HepG2 (cell line): ENCODE measurements at regions not wholly inside any gene's neighbourhood (a gene's known extent, or its start where the extent isn't known, plus 50 kb on each side); places are given as distances from the start of the nearest gene placed in this dataset.

Experiments used
- ATAC-seq: fragments of 200-7000 bp; cut with Tn5 transposase; 3 replicates; pipeline ENCODE4 v1.9.1; 2020; ENCODE audit warnings: mild to moderate bottlenecking, moderate library complexity
- BruUV-seq: library from RNA; stranded (reverse); fragments of 400-500 nt; replicated peaks from 2 replicates; lab custom pipeline; 2021; lab: Mats Ljungman, UMichigan
- CTCF ChIA-PET: fragments of 300-600 bp; formaldehyde crosslinking; extraction: SDS; loops from one replicate; lab custom pipeline; 2021; ENCODE audit warnings: low total read pairs, inconsistent platforms, low intra/inter-chr PET ratio; lab: Yijun Ruan, JAX
- POLR2A ChIA-PET: fragments of 350-600 bp; sonication (Branson Sonifier 250); formaldehyde crosslinking; loops from one replicate; lab custom pipeline; 2020; ENCODE audit warnings: antibody characterized with exemption, inconsistent platforms; lab: Yijun Ruan, JAX
- DNase-seq: peaks from one replicate; pipeline ENCODE4 v3.0.0-alpha.2; 2015; ENCODE audit warnings: low spot score
- FAIRE-seq: peaks from 3 replicates; lab custom pipeline; 2011; peaks lifted over from hg19 to GRCh38; lab: Jason Lieb, UNC
- H2AFZ ChIP-seq: one replicate; pipeline ENCODE4 v1.6.1; 2011; ENCODE audit warnings: low read length, inconsistent platforms
- H3K27ac ChIP-seq: fragments of 300-600 bp; 3 replicates; pipeline ENCODE4 v1.8.0; 2011; ENCODE audit warnings: mixed run types, mild to moderate bottlenecking, mixed read lengths, low read length, inconsistent platforms; ENCODE audit not compliant: insufficient read depth; ENCODE audit errors: extremely low read length
- H3K27me3 ChIP-seq, 2 experiments: fragments of 200-600 bp in 1 of 2; 2 replicates in 1 of 2; 3 replicates in 1 of 2; pipeline versions ENCODE4 v1.6.0 to v1.8.0; 2011; ENCODE audit warnings: low read length in 2 of 2, mild to moderate bottlenecking in 2 of 2, moderate library complexity in 2 of 2, inconsistent platforms in 1 of 2; ENCODE audit not compliant: insufficient read depth in 2 of 2, control insufficient read depth in 1 of 2
- H3K36me3 ChIP-seq, 2 experiments: fragments of 200-600 bp in 1 of 2; replicated peaks in 1 of 2; 2 replicates in 1 of 2; 3 replicates in 1 of 2; pipeline versions ENCODE4 v1.5.1 to v1.8.0; 2011; ENCODE audit warnings: low read length in 2 of 2, inconsistent platforms in 1 of 2; ENCODE audit not compliant: insufficient read depth in 2 of 2, control insufficient read depth in 1 of 2
- H3K4me1 ChIP-seq: 2 replicates; pipeline ENCODE4 v1.5.1; 2012; ENCODE audit warnings: low read length, inconsistent platforms; ENCODE audit not compliant: insufficient read depth
- H3K4me2 ChIP-seq: 2 replicates; pipeline ENCODE4 v1.6.0; 2011; ENCODE audit warnings: low read depth, low read length, inconsistent platforms
- H3K4me3 ChIP-seq, 3 experiments: fragments of 200-600 bp in 1 of 3; sonication (generic), shearing (Covaris generic) in 1 of 3; replicated peaks in 1 of 3; 2 replicates each; pipeline ENCODE4 v1.5.1; 2011 to 2016; ENCODE audit warnings: low read length in 3 of 3, inconsistent platforms in 2 of 3, low read depth in 2 of 3, mild to moderate bottlenecking in 2 of 3, control low read depth in 1 of 3, mixed read lengths in 1 of 3; ENCODE audit not compliant: insufficient read depth in 1 of 3
- H3K79me2 ChIP-seq: one replicate; pipeline ENCODE4 v1.6.1; 2011; ENCODE audit warnings: low read length, inconsistent platforms; ENCODE audit not compliant: insufficient read depth
- H3K9ac ChIP-seq: 2 replicates; pipeline ENCODE4 v1.6.0; 2011; ENCODE audit warnings: mild to moderate bottlenecking, low read depth, low read length, inconsistent platforms; ENCODE audit not compliant: insufficient read depth
- H3K9me3 ChIP-seq: 2 replicates; pipeline ENCODE4 v1.5.1; 2012; ENCODE audit warnings: mild to moderate bottlenecking, low read length
- H4K20me1 ChIP-seq: 2 replicates; pipeline ENCODE4 v1.6.0; 2011; ENCODE audit warnings: inconsistent platforms, mild to moderate bottlenecking, low read length, moderate library complexity; ENCODE audit not compliant: insufficient read depth
- CEBPB ChIP-seq: IDR thresholded peaks from 2 replicates; pipeline ENCODE4 v1.6.1; 2011; ENCODE audit warnings: low read depth, low read length, improper control_type of control experiment, borderline replicate concordance
- CERS6 ChIP-seq: sonication (generic); formaldehyde crosslinking; IDR thresholded peaks from 2 replicates; pipeline ENCODE4 v1.5.0; 2020; ENCODE audit warnings: missing genetic modification reagents
- GTF3A ChIP-seq: sonication (generic); formaldehyde crosslinking; conservative IDR thresholded peaks from 2 replicates; pipeline ENCODE4 v1.4.0; 2020; ENCODE audit warnings: mild to moderate bottlenecking, missing genetic modification reagents
- JARID2 ChIP-seq: sonication (generic); formaldehyde crosslinking; IDR thresholded peaks from 2 replicates; pipeline ENCODE4 v1.8.1; 2023; ENCODE audit warnings: missing genetic modification reagents, inconsistent platforms; ENCODE audit not compliant: insufficient replicate concordance
- NFRKB ChIP-seq: fragments of 450-650 bp; IDR thresholded peaks from 2 replicates; pipeline ENCODE4 v1.6.1; 2017
- WGBS: methylation state at CpG from one replicate; pipeline ENCODE4 v1.1.6; 2017; ENCODE audit warnings: low lambda C conversion rate; 5-methylcytosine and 5-hydroxymethylcytosine counted together
- in situ Hi-C: cut with HindIII; loops from 2 replicates; pipeline ENCODE4 v1.10.0; 2017; ENCODE audit warnings: low pct_unique_long_range_greater_than_20kb; ENCODE audit not compliant: extremely low pct_ligation_motif_present
- intact Hi-C: fragments of 100-400 bp; cut with micrococcal nuclease; formaldehyde crosslinking; loops from one replicate; pipeline ENCODE4 v1.10.0; 2022; ENCODE audit not compliant: unreplicated experiment
- TF ChIP-seq, protein P1 (sequence below): fragments of 450-650 bp; IDR thresholded peaks from 2 replicates; pipeline ENCODE4 v1.6.1; 2017; ENCODE audit warnings: mild to moderate bottlenecking
- TF ChIP-seq, protein P2 (sequence below): sonication (generic); formaldehyde crosslinking; IDR thresholded peaks from 2 replicates; pipeline ENCODE4 v1.4.0; 2020; ENCODE audit warnings: missing genetic modification reagents, borderline replicate concordance

DNA sequence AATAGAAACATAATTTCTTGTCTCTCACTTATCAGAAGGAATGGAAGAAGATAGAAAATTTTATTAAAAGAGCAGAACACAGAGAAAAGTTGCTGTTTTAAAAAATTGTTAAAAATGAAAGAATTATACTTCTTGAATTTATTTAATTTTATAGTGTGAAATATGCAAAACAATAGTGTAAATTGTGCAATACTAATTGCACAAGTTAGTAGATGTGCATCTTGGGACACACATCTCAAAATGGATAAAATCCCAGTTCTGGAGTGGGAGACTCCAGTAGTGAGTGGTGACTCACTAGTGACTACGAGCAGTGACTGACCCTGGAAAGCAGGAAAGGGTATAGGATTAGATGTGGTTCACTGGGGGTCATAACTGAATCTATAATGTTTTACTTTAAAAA, 223.2 kb downstream of the MSX2 start:
- DNase-seq = no peak
- no peak for ATAC-seq
- Histone ChIP-seq H2AFZ (no peak overlapping the region), H4K20me1 (no peaks in the 10 kb centered on the region), H3K4me1 (no peaks in the 10 kb centered on the region), H3K36me3 (no peaks in the 10 kb centered on the region), H3K27me3 (no peaks in the 10 kb centered on the region; a peak in 1 of 5 replicates), H3K27ac (no peak overlapping the region), H3K79me2 (no peaks in the 10 kb centered on the region), H3K4me2 (no peak overlapping the region), H3K4me3 (no peak overlapping the region), H3K9me3 (no peaks in the 10 kb centered on the region), H3K9ac (no peak overlapping the region)
- no peak for FAIRE-seq
- intact Hi-C loops = no loop called here
- TF ChIP-seq CEBPB = peak; percentile 53
- TF ChIP-seq, protein P1, sequence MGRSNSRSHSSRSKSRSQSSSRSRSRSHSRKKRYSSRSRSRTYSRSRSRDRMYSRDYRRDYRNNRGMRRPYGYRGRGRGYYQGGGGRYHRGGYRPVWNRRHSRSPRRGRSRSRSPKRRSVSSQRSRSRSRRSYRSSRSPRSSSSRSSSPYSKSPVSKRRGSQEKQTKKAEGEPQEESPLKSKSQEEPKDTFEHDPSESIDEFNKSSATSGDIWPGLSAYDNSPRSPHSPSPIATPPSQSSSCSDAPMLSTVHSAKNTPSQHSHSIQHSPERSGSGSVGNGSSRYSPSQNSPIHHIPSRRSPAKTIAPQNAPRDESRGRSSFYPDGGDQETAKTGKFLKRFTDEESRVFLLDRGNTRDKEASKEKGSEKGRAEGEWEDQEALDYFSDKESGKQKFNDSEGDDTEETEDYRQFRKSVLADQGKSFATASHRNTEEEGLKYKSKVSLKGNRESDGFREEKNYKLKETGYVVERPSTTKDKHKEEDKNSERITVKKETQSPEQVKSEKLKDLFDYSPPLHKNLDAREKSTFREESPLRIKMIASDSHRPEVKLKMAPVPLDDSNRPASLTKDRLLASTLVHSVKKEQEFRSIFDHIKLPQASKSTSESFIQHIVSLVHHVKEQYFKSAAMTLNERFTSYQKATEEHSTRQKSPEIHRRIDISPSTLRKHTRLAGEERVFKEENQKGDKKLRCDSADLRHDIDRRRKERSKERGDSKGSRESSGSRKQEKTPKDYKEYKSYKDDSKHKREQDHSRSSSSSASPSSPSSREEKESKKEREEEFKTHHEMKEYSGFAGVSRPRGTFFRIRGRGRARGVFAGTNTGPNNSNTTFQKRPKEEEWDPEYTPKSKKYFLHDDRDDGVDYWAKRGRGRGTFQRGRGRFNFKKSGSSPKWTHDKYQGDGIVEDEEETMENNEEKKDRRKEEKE = no peak
- BruUV-seq = no TSS peak
- CTCF ChIA-PET = no interaction called here
- WGBS = 10% methylated on average over 1 of the region's 1 CpG
- POLR2A ChIA-PET = no interaction called here
- in situ Hi-C loops = no loop called here

GRCh38 chr5:174945853-174946252, 221.5 kb downstream of the MSX2 start:
- Histone ChIP-seq H2AFZ (no peak overlapping the region), H3K79me2 (no peaks in the 10 kb centered on the region), H4K20me1 (no peaks in the 10 kb centered on the region), H3K4me3 (no peak overlapping the region), H3K27ac (no peak overlapping the region), H3K9me3 (no peaks in the 10 kb centered on the region), H3K36me3 (no peaks in the 10 kb centered on the region), H3K9ac (no peak overlapping the region), H3K27me3 (no peaks in the 10 kb centered on the region; a peak in 1 of 5 replicates), H3K4me1 (0 out of 2 replicates have a peak, but pooled peaks cover 6% of the 10 kb centered on the region), H3K4me2 (no peak overlapping the region)
- DNase-seq (no peak), ATAC-seq (no peak), FAIRE-seq (no peak)
- WGBS = 9% methylated on average over 6 of the region's 7 CpGs
- BruUV-seq = no TSS peak
- CTCF ChIA-PET = no interaction called here
- POLR2A ChIA-PET = no interaction called here
- intact Hi-C loops (no loop called here), in situ Hi-C loops (no loop called here)
- TF ChIP-seq GTF3A (CRISPR knock-in tag) (no peak), CERS6 (CRISPR knock-in tag) (no peak), NFRKB (no peak), JARID2 (no peak)
- TF ChIP-seq, protein P2, sequence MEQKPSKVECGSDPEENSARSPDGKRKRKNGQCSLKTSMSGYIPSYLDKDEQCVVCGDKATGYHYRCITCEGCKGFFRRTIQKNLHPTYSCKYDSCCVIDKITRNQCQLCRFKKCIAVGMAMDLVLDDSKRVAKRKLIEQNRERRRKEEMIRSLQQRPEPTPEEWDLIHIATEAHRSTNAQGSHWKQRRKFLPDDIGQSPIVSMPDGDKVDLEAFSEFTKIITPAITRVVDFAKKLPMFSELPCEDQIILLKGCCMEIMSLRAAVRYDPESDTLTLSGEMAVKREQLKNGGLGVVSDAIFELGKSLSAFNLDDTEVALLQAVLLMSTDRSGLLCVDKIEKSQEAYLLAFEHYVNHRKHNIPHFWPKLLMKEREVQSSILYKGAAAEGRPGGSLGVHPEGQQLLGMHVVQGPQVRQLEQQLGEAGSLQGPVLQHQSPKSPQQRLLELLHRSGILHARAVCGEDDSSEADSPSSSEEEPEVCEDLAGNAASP (CRISPR knock-in tag) = no peak
